ENCODE measurements at regions not wholly inside any gene's neighbourhood (a gene's known extent, or its start where the extent isn't known, plus 50 kb on each side); places are given as distances from the start of the nearest gene placed in this dataset.

- TF ChIP-seq EZH2 (IDR thresholded peaks at IDR 0.05) (no peak), POLR2AphosphoS5 (IDR thresholded peaks at IDR 0.05; ENCODE audit: borderline replicate concordance, low read depth, low read length) (no peak), FOXP2 (optimal IDR thresholded peaks at IDR 0.05; ENCODE audit: control extremely low read depth, extremely low read length, insufficient read depth) (no peak)
Measured at GRCh38 chr5:163885117-163885516, 379.7 kb downstream of the MAT2B start.
